Activated CD8-positive, alpha-beta memory T cell treated with anti-CD3 and anti-CD28 coated beads for 1 hour (primary cell): ENCODE measurements at regions not wholly inside any gene's neighbourhood (a gene's known extent, or its start where the extent isn't known, plus 50 kb on each side); places are given as distances from the start of the nearest gene placed in this dataset.

ENCODE experiments used
- DNase-seq, 2 donors: peaks; one replicate each; pipeline ENCODE4 v3.0.0-alpha.2; 2020; ENCODE audit warnings: low read depth in 1 of 2; ENCODE audit errors: extremely low read depth in 1 of 2

DNA sequence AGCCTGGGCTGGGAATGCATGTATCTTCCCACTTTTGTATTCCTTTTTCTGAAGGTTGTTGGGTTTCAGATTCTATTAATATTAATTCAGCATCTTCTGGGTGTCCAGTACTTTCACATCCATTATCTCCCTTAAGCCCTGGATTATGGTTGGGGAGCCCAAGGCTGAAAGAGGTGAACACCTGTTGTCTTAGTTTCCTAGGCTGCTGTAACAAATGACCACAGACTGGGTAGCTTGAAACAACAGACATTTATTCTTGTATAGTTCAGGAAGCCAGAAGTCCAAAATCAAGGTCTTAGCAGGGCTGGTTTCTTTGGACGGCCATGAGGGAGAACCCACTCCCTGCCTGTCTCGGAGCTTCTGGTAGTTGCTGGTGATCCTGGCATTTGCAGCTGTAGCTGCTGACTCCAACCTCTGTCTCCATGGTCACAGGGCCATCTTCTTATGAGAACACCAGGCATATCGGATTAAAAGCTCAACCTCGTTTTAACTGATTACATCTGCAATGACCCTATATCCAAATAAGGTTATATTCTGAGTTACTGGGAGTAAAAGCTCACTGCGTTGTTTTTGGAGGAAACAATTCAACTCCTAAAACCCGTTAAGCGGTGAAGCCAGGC, 68.2 kb upstream of the CLMN start:
- DNase-seq: no peak

DNA sequence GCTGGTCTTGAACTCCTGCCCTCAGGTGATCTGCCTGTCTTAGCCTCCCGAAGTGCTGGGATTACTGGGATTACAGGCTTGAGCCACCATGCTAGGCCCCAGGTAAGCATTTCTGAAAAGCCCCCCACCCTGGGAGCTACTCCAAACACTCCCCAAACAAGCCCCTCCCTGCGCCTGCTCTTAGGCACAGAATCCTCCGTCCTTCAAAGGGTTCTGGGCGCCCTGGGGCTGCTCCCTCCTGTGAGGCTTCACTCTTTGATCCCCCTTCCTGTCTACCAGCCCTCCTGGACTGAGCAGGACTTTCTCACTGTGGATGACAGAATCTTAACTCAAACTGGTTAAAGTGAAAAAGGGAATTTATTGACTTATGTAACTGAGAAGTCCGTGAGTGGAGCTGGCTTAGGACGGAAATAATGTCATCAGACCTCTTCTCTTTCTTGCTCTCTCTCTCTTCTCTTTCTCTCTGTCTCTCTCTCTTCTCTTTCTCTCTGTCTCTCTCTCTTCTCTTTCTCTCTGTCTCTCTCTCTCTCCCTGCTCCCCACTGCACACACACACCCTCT, 66.9 kb upstream of the CLMN start:
- DNase-seq: no peak

DNA sequence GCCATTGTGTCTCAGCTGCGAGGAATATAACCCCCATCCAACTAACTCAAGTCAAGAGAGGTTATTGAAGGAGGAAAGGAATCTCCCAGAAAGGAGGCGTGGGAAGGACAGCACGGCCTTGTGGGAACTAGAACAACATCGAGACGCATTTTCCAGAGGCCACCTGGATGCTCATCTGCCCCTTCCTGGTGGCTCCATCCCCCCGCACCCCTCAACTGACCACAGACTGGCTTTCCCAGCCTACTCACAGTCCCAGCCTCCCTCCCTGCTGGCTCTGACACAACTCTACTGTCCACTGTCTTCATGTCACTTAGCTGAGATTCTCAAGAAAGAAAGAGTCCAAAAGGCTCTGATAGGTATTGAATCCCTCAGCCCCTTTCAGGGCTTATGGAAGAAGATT, 66.0 kb upstream of the CLMN start:
- DNase-seq: no peak

DNA sequence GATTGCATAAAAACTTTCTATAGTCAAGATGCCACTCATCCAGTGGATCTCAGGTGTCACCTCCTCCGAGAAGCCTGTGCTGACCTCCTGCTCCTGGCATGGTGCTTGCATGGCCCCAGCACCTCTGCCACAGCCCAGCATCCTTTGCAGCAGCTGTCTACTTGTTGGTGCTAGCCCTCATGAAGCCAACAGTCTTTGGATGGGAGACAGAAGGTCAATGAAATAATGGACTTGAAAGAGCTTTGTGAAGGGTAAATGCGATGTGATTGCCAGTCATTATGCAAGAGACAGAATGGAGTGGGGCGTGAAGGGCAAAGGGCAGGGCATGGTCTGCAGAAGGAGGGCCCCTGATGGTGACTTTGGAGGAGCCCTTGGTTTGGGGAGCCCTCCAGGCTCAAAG, 63.0 kb upstream of the CLMN start:
- DNase-seq: no peak

DNA sequence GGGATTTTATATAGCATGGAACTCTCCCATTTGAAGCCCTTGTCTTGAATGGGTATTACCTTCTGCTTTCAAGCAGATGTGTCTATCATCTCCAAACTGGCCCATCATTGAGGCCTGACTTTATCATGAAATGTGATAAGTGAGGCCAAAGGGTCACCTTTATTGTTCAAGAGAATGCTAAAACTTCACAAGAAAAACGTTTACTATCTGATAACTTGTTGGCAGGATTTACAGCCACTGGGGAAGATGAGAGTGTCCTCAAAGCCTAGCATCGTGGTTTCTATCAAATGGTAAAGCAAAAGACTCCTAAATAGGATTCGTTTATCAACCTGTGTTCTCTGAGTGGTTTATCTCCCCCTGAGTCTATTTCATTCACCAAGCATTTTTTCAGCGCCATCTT, 62.0 kb upstream of the CLMN start:
- no peak for DNase-seq

DNA sequence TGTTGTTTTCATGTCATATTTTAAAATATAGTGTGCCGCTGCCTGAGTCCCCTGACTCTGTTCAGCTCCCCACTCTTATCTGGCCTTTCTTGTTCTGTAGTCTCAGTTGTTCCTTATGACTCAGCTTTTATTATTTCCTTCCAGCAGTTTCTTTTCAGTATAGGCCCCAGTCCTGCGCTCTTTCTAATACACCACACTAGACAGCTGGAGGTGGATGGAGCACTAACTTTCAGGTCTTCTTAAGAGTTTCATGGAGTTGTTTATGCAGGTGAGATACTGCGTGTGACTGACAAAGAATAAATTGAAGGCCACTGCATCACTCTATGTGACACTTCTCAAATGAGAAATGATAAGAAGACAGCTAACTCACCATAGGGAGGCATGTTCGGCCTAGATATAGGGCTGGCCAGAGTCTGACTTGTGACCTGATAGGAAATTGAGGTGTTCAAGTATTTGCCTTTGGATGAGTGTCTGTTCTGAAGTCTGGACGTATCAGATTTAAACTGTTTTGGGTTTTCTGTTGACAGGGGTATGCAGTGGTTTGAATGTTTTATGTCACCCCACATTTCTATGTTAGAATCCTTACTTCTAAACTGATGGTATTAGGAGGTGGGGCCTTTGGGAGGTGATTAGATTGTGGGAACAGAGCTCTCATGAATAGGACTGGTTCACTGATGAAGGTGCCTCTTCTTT, 60.8 kb upstream of the CLMN start:
- no peak for DNase-seq

DNA sequence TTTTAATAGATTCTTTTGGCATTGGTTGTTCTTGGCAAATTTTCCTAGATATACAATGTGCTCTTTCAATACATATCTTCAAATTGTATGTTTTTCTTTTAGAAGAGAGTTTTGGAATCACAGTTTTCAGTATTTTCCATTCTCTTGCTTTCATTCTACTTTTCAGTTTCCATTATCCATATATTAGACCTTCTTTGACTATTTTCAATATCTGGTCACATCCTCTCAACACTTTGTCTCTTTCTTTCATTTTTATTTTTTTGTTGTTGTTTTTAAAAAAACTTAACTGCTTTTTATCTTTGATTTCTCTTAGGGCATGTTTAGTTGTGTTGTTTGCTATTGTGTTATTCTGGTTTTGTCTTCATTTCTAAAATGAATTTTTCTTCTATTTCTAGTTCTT, 59.9 kb upstream of the CLMN start:
- no peak for DNase-seq

DNA sequence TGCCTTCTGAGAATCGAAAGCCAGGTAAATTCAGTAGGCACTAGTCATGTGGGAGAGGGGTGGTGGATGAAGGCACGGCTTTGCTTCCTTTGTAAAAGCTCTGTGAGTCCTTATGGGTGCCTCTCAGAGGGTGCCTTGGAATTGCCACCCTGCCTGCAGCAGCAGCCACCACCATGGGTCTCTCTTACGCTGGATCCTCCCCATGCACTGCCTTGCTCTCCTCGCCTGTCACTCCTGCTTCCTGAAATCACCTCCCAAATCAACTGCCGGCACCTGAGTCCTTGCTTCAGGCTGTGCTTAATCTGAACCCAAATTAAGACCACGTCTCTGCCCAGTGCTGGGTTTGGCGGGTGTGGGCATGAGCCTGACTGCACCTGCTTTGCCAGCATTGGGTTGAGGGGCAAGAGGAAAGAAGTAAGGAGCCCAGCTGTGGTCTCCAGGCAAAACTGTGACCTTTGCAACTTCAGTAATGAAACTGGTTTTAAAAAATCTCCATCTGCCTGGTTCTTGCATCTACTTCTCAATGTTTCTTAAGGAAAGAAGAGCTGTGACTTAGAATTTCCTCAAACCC, 55.9 kb upstream of the CLMN start:
- no peak for DNase-seq

DNA sequence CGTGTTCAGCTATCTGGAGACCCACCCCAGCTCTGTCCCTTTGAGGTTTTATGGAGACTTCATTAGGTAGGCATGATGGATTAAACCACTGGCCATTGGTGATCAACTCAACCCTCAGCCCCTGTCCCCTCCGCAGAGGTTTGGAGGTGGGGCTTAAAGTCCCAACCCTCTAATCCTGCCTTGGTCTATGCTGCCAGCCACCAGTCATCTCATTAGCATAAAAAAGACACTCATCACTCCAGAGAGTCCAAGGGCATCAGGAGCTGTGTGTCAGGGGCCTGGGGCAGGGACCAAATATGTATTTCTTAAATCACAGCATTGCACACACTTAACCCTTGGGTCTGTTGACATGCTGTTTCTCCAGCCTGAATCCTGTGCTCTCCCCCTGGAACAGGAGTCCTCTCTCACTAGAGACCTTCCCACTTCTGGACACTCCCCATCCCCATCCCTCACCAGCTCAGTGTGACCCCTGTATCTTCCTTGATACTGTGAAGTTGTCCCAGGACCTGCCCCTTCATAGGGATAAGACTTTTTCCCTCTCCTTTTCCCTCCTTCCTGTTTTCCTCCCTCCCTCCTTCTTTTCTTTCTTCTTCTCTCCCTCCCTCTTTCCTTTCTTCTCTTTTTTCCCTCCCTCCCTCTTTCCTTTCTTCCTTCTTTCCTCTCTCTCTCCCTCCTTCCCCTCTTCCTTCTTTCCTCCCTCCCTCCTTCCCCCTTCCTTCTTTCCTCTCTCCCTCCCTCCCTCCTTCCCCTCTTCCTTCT, 54.7 kb upstream of the CLMN start:
- DNase-seq: no peak

DNA sequence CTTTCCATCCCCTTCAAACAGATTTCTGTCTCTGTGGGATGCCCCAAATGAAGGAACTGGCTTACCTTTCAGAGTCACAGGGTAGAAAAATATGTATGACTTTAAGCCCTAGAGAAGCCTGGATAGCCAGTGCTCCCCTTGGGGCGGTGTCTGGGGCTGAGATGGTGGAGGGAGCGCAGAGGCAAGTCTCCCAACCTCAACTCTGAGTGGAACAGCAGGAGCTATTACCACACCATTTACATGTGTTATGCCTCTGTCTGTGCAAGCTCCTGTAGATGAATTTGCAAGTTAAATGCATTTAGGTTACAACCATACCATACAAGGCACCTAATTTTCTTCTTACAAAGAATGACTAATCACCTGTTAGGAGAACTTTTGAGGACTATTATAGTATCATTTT, 50.4 kb upstream of the CLMN start:
- DNase-seq: no peak
